ENCODE measurements at regions not wholly inside any gene's neighbourhood (a gene's known extent, or its start where the extent isn't known, plus 50 kb on each side); places are given as distances from the start of the nearest gene placed in this dataset.

GRCh38 chr5:118040496-118040895 lies 947.9 kb downstream of the DTWD2 start:
- no peaks in the 10 kb centered on the region for H3K36me3 ChIP-seq
- no peak for ATAC-seq
- no peak for TF ChIP-seq POLR2A (IDR thresholded peaks at IDR 0.05)
- no peak for TF ChIP-seq EP300 (IDR thresholded peaks at IDR 0.05)
- TF ChIP-seq, protein P1, sequence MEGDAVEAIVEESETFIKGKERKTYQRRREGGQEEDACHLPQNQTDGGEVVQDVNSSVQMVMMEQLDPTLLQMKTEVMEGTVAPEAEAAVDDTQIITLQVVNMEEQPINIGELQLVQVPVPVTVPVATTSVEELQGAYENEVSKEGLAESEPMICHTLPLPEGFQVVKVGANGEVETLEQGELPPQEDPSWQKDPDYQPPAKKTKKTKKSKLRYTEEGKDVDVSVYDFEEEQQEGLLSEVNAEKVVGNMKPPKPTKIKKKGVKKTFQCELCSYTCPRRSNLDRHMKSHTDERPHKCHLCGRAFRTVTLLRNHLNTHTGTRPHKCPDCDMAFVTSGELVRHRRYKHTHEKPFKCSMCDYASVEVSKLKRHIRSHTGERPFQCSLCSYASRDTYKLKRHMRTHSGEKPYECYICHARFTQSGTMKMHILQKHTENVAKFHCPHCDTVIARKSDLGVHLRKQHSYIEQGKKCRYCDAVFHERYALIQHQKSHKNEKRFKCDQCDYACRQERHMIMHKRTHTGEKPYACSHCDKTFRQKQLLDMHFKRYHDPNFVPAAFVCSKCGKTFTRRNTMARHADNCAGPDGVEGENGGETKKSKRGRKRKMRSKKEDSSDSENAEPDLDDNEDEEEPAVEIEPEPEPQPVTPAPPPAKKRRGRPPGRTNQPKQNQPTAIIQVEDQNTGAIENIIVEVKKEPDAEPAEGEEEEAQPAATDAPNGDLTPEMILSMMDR (IDR thresholded peaks at IDR 0.05), result no peak
- no peak for TF ChIP-seq POLR2AphosphoS5 (IDR thresholded peaks at IDR 0.05)
- H3K27me3 ChIP-seq, result no peaks in the 10 kb centered on the region
- no peak overlapping the region for H3K27ac ChIP-seq
- WGBS, 2 donors (ENCODE audit: low coverage in 1 of 2), result 64 to 70% methylated on average over 1 of the region's 1 CpG
- H3K4me1 ChIP-seq, result no peaks in the 10 kb centered on the region
- no peaks in the 10 kb centered on the region for H3K9me3 ChIP-seq
- H3K4me3 ChIP-seq, result no peak overlapping the region

- WGBS, 2 donors (ENCODE audit: low coverage in 1 of 2), result no CpG with 5 or more reads among the region's 31 CpGs
- no peaks in the 10 kb centered on the region for H3K36me3 ChIP-seq
- no peak for ATAC-seq
These were observed 954.5 kb downstream of the DTWD2 start for GRCh38 chr5:118033686-118034338.

DNA sequence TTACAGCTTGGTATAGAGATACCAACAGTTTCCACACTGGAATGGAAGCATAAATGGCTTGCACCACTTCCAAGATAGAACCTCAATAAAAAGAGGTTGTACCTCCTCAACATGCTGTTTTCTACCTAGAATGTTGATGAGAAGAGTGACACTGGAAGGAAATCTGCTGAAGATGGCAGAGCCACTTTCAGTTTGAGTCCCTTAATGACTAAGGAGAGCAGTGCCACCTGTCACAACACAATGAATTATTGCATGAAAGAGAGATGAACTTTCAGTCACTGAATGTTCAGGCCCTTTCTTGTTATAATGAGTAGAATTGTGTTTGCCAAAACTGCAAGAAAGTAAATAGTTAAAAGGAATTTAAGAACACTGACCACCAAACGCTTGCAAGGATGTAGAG lies 958.5 kb downstream of the DTWD2 start:
- Histone ChIP-seq H3K27me3 (no peaks in the 10 kb centered on the region), H3K4me3 (no peak overlapping the region), H3K27ac (no peak overlapping the region), H3K36me3 (no peaks in the 10 kb centered on the region), H3K9me3 (peaks cover 0 to 4% (median 0%) of the 10 kb centered on the region in 3 donors), H3K4me1 (no peaks in the 10 kb centered on the region)
- TF ChIP-seq POLR2A (IDR thresholded peaks at IDR 0.05), result no peak
- TF ChIP-seq, protein P1 (IDR thresholded peaks at IDR 0.05), result no peak
- TF ChIP-seq POLR2AphosphoS5 (IDR thresholded peaks at IDR 0.05), result no peak
- no peak for TF ChIP-seq EP300 (IDR thresholded peaks at IDR 0.05)
- 50 to 73% methylated on average over 1 of the region's 1 CpG for WGBS, 2 donors (ENCODE audit: low coverage in 1 of 2)
- ATAC-seq, result no peak

More at GRCh38 chr5:118033686-118034338, 954.5 kb downstream of the DTWD2 start:
- TF ChIP-seq, protein P1 (IDR thresholded peaks at IDR 0.05), result no peak
- TF ChIP-seq EP300 (IDR thresholded peaks at IDR 0.05) (no peak), POLR2A (IDR thresholded peaks at IDR 0.05) (no peak), POLR2AphosphoS5 (IDR thresholded peaks at IDR 0.05) (no peak)
- H3K9me3 ChIP-seq, result peaks cover 0 to 4% (median 0%) of the 10 kb centered on the region in 3 donors
- no peak overlapping the region for H3K27ac ChIP-seq
- no peak overlapping the region for H3K4me3 ChIP-seq
- H3K27me3 ChIP-seq, result no peaks in the 10 kb centered on the region
- no peaks in the 10 kb centered on the region for H3K4me1 ChIP-seq

DNA sequence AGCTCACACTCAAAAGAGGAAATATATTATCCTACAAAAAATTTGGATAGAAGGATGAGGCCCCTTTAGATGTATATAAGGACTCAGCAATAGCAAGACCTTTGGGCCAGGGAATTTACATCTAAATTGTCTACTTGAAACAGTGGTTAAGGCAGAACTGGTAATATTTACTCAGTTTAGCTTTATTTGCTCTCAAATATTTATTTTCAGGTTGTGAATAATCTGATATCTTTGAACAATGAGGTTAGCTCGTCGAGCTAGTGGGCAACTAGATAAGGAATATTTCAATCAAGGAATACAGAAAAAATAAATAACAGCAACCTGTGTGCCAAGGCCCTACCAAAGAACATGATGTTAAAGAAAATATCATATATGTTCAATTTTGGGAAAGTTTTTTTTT lies 966.3 kb downstream of the DTWD2 start:
- Histone ChIP-seq H3K4me1 (no peaks in the 10 kb centered on the region), H3K9me3 (no peaks in the 10 kb centered on the region), H3K36me3 (no peaks in the 10 kb centered on the region), H3K27ac (no peak overlapping the region), H3K27me3 (no peaks in the 10 kb centered on the region), H3K4me3 (no peak overlapping the region)
- TF ChIP-seq, protein P1 (IDR thresholded peaks at IDR 0.05), result no peak
- TF ChIP-seq POLR2A (IDR thresholded peaks at IDR 0.05) (no peak), POLR2AphosphoS5 (IDR thresholded peaks at IDR 0.05) (no peak), EP300 (IDR thresholded peaks at IDR 0.05) (no peak)
- WGBS, 2 donors (ENCODE audit: low coverage in 1 of 2), result 93 to 100% methylated on average over 2 of the region's 2 CpGs
- no peak for ATAC-seq

DNA sequence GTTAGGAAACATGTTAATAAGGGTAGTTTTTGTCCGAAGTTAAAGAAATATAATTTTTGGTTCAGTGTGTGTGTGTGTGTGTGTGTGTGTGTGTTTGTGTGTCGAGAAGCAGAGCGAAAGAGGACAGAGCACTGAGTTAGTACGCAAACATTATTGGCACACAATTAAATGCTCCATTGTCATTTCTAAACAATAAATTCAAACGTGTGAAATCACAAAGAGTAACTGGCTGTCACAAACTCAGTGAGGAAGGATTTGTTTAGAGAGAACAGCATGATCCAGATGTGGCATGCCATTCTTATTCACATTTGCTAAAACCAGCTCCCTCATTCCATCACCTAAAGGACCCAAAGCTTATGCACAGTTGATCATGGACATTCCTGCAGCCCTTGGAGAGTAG lies 970.8 kb downstream of the DTWD2 start:
- TF ChIP-seq POLR2AphosphoS5 (IDR thresholded peaks at IDR 0.05) (no peak), EP300 (IDR thresholded peaks at IDR 0.05) (no peak), POLR2A (IDR thresholded peaks at IDR 0.05) (no peak)
- TF ChIP-seq, protein P1 (IDR thresholded peaks at IDR 0.05), result no peak
- Histone ChIP-seq H3K4me1 (no peaks in the 10 kb centered on the region), H3K4me3 (no peak overlapping the region), H3K9me3 (no peaks in the 10 kb centered on the region), H3K36me3 (no peaks in the 10 kb centered on the region), H3K27me3 (no peaks in the 10 kb centered on the region), H3K27ac (no peak overlapping the region)
- no peak for ATAC-seq
- WGBS, 2 donors (ENCODE audit: low coverage in 1 of 2), result 77% methylated on average over 5 of the region's 5 CpGs; no CpG with 5 or more reads in 1 of the 2 donors
